Renal pelvis (tissue), 1 donor: ENCODE measurements at regions not wholly inside any gene's neighbourhood (a gene's known extent, or its start where the extent isn't known, plus 50 kb on each side); places are given as distances from the start of the nearest gene placed in this dataset.
"Not testable (repeated sequence)": the region's sequence is repeated elsewhere in the genome, so short reads cannot be mapped to it uniquely, and the experiment has no call there.

Experiments
- DNase-seq: peaks from one replicate; pipeline ENCODE4 v3.0.0-alpha.2; 2013

DNA sequence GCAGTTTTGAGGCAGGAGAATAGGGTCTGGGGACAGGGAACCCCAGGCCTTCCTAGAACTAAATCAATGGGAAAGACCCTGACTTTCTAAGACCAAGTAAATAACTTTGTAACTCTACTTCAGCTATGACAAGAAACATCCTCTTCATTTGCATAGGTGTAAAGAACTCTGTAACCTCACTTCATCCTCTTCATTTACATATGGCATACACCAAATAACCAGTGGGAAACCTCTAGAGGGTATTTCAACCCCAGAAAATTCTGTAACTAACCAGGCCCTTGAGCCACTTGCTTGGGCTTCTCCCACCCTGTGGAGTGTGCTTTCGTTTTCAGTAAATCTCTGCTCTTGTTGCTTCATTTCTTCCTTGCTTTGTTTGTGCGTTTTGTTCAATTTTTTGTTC, 495.6 kb downstream of the SIPA1L2 start:
- no peak for DNase-seq

DNA sequence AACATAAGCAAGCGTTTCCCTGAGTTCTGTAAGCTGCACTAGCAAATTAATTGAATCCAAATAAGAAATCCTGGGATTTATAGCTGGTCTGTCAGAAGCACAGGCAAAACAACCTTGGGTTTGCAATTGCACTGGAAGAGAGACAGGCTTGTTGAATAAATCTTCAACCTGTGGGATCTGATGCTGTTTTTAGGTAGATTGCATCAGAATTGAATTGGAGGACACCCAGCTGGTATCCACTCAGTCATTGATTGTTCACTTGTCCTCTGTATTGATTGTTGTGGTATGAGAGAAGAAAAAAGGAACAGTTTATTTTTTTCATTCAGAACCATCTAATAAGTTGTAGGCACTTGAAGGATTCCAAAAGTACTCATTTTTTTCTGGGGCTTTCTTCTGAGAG, 497.4 kb downstream of the SIPA1L2 start:
- no peak for DNase-seq

DNA sequence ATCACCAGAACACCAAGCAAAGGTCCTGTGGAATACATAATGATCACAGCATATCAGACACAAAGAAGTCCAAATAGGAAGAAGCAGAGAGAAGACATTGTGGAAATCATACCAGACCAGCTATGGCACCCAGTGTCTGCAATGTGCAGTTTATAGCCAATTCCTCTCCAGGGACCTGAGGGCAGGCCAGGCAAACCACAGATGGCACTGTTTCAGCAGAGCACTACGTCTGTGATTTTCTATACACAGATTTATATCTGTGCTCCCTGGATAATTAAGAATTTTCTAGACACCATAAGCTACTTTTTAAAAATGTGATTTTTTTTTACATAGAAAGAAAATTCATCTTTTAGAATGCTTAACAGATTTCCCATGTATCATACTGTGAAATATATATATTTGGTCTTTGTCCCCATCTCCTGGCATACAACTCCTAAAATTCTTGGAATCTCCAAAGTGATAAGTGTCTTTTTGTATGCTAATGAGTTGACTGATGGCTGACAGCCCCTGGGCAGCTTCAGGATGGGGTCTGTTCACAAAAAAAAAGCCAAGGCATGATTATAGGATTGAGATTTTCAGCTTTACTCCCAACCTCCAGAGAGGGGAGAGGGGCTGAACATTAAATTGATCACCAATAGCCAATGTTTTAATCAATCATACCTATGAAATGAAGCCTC, 498.1 kb downstream of the SIPA1L2 start:
- DNase-seq = no peak

DNA sequence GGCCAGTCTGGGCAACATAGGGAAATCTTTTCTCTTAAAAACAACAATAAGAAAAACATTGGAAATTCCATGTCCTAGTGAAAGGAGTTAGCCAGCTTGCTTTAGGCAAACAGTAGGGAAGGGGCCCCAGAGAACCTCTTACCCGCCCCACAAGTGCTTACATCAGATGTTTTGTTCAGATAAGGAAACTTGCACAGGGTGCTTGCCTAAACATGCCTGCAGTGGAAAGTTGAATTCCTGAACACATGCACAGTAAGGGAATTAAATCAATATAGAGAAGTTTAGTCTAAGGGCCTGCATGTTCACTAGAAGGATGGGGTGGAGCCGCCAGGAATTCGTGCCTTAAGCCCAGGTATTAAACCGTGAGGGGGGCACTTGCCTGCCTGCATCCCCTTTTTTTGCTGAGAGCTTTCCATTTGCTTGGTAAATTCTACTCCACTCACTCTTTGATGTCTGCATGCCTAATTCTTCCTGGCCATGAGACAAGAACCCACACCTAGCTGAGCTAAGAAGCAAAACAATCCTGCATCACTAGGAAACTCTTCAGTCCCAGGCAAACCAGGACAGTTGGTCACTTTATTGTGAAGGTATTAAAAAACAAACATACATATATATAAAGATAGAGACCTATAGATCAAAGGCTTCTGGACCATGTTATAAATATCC, 499.0 kb downstream of the SIPA1L2 start:
- DNase-seq = no peak

DNA sequence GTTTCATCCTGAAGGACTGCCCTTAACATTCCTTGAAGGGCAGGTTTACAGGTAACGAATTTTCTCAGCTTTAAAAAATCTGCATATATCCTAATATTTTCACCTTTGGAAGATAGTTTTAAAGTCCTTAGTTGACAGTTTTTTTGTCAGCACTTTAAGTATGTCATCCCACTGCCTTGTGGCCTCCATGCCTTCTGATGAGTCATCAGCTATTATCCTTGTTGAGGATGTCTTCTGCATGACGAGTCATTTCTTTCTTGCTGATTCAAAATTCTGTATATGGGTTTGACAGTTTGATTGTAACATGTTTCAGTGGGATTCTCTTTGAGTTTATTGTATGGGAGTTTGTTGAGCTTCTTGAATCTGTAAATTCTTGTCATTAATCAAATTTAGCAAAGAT, 500.6 kb downstream of the DISC1 start:
- no peak for DNase-seq

DNA sequence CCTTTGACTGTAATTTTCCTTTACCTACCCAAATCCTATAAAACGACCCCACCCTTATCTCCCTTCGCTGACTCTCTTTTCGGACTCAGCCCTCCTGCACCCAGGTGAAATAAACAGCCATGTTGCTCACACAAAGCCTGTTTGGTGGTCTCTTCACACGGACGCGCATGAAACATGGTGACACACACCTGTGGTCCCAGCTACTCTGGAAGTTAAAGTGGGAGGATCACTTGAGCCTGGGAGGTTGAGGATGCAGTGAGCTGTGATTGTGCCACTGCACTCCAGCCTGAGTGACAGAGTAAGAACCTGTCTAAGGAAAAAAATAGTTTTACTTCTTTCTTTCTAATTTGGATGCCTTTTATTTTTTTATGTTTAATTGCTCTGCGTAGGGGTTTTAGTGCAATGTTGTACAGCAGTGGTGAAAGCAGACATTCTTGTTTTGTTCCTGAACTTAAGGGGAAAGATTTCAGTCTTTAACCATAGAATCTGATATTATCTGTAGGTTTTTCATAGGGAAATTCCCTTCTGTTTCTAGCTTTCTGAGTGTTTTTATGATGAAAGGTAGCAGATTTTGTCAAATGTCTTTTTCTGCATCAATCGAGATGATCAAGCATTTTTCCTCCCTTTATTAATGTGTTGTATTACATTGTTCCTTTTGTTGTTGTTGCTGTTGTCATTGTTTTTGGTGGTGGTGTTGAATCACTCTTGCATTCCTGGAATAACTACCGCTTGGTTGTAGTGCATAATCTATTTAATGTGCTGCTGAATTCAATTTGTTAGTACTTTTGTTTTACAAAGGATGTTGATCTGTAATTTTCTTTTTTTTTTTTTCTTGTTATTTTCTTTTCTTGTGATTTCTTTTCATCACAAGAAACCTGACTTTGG, 497.4 kb downstream of the DISC1 start:
- no peak for DNase-seq

DNA sequence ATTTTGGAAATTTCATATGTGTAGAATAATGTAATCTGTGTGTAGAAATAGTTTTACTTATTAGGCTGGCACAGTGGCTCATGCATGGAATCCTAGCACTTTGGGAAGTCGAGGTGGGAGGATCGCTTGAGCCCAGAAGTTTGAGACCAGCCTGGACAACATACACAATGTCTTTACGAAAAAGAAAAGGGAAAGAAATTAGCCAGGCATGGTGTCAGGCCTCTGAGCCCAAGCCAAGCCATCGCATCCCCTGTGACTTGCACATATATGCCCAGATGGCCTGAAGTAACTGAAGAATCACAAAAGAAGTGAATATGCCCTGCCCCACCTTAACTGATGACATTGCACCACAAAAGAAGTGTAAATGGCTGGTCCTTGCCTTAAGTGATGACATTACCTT, 491.3 kb downstream of the DISC1 start:
- not testable (repeated sequence) for DNase-seq

DNA sequence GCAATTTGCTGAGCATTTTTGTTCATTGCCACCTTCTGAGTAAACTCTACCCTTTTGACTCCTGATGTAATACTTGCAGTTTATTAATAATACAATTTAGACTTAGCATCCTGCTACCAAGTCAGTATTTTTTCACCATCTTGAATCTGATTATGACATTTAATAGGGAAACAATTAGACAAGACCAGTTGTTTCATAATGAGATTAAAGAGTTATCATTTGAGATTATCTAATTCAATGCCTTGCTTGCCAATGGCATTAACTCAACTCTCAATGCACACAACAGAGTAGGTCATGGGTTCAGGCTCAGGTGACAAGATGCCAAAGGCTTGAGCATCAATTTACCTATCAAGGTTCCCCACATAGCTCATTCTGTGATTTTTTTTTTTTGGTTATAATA, 488.4 kb downstream of the DISC1 start:
- DNase-seq = no peak

DNA sequence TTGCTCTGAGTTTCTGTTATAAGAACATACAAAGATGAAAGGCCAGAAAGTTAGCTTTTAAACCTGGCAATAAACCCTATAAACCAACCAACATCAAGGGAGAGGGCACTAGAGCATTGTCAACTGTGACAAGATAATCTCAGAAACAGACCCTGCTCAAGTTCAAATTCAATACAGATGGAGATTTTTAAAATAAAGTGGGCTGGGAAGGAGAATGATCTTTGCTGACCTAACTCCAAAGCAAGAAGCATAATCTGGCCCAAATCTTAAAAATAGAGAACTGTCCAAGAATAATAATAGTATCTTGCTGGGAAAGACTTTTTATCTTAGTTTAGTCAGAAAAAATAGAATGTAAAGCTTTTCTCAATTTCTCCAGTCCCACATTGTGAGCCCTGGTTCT, 485.5 kb downstream of the DISC1 start:
- no peak for DNase-seq

DNA sequence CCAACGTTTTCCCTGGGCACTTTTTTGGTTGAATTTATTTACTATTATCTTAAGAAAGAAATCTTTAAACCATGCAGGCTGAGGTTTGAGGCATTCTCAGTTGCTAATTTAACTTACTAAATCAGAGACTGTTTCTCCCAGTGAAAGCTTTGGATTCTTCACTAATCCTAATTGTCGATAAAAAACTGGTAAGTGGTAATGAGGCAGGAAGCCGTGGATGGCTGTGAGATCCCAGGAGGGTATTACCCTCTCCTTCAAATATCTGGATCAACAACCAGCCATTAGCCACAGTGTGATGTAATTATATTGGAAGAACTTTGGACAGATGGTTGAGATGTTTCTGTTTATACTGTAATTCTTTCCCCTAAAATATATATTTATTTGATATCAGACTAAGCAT, 485.0 kb downstream of the DISC1 start:
- DNase-seq = no peak

DNA sequence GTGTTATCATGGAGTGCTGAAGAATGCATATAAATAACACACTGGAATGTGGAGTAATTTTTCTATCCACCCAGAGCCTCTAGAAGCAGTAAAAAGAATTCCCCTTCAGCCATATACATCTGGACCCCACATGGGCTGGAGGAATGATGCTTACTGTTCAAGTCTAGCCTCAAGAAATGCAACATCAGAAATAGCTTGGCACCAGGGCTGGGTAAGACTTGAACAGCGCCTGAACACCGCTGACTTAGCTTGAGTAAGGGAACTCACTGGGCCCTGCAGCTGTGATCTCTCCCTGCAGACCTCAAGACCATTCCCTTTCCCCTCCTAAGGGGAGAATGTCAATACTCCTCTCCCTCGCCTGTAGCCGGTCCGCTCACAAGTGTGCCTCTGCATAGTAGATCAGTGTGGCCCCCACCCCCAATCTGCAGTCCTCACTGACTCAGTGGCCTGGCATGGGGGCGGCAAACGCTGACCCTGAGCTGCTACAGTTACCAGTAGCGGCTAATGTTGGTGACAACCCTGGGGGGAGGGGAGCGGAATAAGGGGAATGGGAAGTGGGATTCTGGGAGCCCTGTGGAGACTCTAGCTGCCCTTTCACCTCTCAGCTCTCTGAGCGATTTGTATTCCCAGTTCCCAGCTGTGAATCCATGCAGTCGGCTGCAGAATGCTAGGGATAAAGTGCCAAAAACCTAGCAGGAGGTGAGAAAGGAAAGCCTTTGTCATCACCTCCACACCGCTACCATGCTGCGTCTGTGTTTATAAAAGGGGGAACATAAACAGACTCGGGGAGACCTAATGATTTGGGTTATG, 483.9 kb downstream of the DISC1 start:
- peak; percentile 4 for DNase-seq

DNA sequence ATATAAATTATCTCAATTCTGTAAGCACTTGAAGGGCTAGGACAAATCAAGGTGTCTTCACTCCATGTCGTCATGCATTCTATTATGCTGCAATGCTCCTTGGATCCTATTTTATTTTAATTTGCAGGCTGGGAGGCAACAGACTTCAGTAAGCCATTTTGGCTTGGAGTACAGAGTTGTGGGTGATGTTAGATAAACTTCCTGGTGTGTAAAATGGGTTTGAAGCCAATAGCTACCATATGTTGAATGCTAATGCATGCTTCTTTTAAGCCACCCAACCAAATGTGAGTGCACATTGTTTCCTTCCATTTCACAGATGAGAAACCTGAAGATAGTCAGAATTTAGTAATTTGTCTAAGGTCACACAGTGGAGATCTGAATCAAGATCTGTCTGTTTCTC, 482.8 kb downstream of the DISC1 start:
- no peak for DNase-seq

DNA sequence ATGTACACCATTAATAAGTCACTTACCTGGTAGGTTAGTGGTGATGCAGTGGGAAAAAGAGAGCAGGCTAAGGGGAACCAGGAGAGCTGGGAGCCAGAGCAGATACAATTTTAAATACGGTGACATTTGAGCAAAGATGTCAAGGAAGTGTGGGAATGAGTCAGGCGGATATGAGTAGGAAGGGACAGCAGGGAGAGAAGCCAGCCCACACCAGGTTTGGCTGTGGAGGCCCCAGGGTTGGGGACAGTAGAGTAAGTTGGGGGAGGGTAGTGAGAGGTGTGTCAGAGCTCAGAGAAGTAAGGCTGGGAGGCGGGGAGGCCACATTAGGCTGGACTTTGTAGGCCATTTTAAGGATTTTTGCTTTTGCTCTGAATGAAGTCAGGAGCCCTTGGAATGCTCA, 482.0 kb downstream of the DISC1 start:
- no peak for DNase-seq

DNA sequence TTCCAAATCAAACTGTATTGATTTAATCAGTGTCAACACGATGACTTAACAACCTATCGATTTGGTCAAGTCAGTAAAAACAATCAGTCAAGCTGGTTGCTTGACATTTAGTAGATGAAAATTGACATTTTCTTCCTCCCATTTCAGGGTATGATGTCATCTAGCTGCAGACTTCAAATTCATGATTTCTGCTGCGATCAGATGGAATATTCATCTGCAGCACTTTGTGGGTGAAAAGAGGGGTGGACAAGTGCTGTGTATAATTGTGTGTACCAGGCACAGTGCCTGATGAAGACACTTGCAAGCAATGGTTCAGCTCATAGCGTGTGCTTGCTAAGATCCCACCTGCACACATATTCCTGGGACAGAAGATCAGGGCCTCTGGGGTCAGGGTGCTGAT, 479.8 kb downstream of the DISC1 start:
- no peak for DNase-seq

DNA sequence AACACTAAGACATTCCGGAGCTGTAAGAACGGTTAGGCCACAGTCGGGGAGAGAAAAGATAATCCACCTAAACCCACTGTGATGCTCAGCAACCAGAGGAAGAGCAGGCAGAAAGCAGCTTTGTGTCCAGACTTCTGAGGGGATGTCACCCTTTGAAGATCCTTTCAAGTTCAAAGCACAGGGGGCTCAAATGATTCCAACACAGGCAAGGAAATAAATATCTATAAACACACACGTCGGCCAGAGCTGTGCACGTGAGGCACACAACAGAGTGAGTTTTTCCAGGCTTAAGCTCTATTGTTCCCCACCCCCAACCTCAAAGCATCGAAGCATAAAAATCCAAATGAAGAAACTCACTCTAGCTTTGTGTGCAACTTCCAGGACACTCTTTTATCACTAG, 479.0 kb downstream of the DISC1 start:
- DNase-seq = no peak

DNA sequence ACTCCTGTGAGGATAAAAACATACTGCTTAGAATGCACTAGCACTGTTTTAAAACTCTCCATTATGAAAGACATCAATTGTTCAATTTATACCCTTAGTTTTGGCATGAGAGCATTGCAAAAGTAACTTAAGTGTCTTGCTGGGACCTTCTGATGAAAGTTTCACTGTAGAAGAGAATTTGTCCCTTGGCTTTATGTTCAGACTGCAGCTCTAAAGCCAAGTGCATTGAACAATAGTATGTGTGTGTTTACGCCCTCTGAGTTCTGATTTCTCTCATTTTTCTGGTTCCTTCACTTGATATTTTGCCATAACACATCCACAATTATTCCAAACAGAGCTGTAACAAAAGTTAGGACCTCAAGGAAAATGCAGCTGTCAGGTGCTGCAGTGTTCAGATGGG, 474.6 kb downstream of the DISC1 start:
- no peak for DNase-seq

DNA sequence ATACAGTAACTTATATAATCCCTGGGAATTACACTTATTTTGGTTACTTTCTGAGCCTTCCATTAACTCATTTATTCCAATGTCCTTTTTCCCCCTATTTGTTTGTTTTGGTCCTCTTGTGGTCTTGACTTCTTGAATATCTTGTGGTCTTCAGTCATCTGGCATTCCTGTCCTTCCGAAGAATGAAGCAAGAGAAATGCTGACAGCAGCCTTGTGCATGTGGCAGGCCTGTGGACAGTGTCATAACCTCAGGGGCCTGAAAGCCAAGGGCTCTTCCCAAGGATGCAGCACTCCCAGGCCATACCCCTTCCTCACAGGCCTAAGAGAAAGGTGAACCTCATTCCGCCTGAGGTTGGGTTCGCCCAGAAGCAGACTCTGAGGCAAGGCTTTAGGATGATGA, 470.2 kb downstream of the DISC1 start:
- DNase-seq = no peak
